Fibroblast of lung (primary cell): ENCODE measurements at regions not wholly inside any gene's neighbourhood (a gene's known extent, or its start where the extent isn't known, plus 50 kb on each side); places are given as distances from the start of the nearest gene placed in this dataset.

Experiments used
- EZH2 ChIP-seq: IDR thresholded peaks from 2 replicates; pipeline ENCODE4 v1.5.1; 2012; ENCODE audit warnings: low read length, control low read depth, mild to moderate bottlenecking; ENCODE audit errors: missing control alignments
- TF ChIP-seq, protein P1 (sequence below), 2 donors: IDR thresholded peaks in 1 of 2; conservative IDR thresholded peaks in 1 of 2; 1 replicate in 1 of 2; 2 replicates in 1 of 2; pipeline ENCODE4 v1.5.1; 2011 to 2012; ENCODE audit warnings: low read length in 2 of 2, control low read depth in 1 of 2, inconsistent platforms in 1 of 2, low read depth in 1 of 2, mild to moderate bottlenecking in 1 of 2

DNA sequence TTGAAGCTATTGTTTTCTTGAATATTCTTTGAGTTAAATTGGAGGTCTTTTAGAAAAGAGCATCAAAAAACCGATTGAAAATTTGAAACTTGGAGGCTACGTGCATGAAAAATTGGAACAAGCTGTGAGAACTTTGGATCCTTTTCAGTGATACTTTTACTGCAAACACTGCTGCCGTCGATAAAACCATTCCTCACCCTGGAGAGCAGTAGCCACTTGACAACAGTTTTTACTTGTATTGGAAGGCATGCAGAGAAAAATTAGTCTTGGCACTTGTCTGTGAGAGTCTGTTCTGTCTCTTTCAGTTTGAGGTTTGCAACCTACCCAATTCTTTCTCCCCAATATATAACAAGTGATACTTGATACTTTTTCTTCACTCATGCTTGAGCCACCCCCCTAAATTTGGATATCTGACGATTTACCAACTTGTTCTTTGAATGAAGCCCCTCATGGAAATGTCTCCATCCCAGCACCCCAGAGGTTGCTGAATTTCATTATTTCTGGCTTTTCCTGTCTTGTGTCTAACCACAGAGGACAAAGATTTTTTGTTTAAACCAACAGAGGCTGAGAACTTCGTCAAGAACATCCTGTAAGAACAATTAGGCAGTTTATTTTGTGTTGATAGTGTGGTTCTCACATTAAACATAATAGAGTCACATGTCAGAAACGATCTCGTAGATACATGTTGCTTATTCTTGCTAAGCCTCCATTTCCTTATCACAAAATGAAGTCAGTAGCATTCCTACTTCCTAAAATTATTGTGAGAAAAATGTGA is 307.3 kb upstream of the PLSCR5 start:
- TF ChIP-seq, protein P1, sequence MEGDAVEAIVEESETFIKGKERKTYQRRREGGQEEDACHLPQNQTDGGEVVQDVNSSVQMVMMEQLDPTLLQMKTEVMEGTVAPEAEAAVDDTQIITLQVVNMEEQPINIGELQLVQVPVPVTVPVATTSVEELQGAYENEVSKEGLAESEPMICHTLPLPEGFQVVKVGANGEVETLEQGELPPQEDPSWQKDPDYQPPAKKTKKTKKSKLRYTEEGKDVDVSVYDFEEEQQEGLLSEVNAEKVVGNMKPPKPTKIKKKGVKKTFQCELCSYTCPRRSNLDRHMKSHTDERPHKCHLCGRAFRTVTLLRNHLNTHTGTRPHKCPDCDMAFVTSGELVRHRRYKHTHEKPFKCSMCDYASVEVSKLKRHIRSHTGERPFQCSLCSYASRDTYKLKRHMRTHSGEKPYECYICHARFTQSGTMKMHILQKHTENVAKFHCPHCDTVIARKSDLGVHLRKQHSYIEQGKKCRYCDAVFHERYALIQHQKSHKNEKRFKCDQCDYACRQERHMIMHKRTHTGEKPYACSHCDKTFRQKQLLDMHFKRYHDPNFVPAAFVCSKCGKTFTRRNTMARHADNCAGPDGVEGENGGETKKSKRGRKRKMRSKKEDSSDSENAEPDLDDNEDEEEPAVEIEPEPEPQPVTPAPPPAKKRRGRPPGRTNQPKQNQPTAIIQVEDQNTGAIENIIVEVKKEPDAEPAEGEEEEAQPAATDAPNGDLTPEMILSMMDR (conservative IDR thresholded peaks at IDR 0.05 in 1 of 2, IDR thresholded peaks at IDR 0.05 in 1 of 2; ENCODE audit: low read depth in 1 of 2, low read length in 2 of 2), result no peak
- TF ChIP-seq EZH2, result no peak
